Astrocyte of the spinal cord (primary cell): ENCODE measurements at regions not wholly inside any gene's neighbourhood (a gene's known extent, or its start where the extent isn't known, plus 50 kb on each side); places are given as distances from the start of the nearest gene placed in this dataset.

Source experiments
- DNase-seq: peaks from one replicate; pipeline ENCODE4 v3.0.0; 2011; ENCODE audit warnings: low read depth, low spot score
- H3K4me3 ChIP-seq: 2 replicates; pipeline ENCODE4 v1.5.1; 2011; ENCODE audit warnings: low read depth, mild to moderate bottlenecking, low read length, moderate library complexity
- in situ Hi-C: cut with HindIII; loops from 2 replicates; pipeline ENCODE4 v1.10.0; 2017; ENCODE audit warnings: low sequenced_read_pairs
- TF ChIP-seq, protein P1 (sequence below): IDR thresholded peaks from 2 replicates; pipeline ENCODE4 v1.5.1; 2012; ENCODE audit warnings: low read depth, mild to moderate bottlenecking, low read length, inconsistent platforms

DNA sequence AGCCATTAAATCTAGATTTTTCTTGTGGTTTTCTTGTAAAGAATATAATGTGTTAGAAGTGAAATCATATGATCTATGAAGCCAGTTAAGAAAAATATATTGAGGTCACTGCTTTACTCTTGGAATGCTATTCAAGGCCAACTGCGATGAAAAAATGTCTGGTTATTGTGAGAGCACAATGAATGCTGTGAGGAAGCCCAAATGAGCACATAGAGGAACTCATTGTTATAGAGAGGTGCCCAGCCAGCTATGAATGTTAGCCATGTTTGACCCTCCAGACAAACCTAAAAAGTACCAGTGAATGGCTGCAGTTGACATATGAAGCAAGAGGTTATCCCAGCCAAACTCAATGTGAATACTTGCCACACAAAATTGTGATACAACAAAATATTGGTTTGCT, 359.8 kb upstream of the FAM174A start:
- TF ChIP-seq, protein P1, sequence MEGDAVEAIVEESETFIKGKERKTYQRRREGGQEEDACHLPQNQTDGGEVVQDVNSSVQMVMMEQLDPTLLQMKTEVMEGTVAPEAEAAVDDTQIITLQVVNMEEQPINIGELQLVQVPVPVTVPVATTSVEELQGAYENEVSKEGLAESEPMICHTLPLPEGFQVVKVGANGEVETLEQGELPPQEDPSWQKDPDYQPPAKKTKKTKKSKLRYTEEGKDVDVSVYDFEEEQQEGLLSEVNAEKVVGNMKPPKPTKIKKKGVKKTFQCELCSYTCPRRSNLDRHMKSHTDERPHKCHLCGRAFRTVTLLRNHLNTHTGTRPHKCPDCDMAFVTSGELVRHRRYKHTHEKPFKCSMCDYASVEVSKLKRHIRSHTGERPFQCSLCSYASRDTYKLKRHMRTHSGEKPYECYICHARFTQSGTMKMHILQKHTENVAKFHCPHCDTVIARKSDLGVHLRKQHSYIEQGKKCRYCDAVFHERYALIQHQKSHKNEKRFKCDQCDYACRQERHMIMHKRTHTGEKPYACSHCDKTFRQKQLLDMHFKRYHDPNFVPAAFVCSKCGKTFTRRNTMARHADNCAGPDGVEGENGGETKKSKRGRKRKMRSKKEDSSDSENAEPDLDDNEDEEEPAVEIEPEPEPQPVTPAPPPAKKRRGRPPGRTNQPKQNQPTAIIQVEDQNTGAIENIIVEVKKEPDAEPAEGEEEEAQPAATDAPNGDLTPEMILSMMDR = no peak
- no peak for DNase-seq
- in situ Hi-C loops = no loop called here
- H3K4me3 ChIP-seq = no peak overlapping the region

DNA sequence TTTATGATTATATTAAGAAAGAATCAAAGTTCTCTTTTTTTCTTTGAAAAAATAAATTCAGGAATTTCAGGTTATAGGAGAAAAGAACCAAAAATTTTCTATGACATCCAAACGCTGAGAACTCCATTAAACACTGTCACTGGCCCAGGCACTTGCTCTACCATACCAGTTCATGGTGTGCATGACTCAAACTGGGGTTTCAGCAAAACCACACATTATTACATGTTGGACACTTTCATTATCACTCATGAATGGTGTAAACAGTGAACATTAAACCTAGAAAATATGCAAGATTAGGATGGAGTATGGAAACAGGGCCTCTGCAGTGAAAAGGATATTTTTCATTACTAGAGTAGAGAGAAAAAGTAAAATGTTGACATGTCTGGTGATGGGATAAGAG, 369.9 kb upstream of the FAM174A start:
- in situ Hi-C loops = no loop called here
- TF ChIP-seq, protein P1 = no peak
- no peak overlapping the region for H3K4me3 ChIP-seq
- DNase-seq = no peak

DNA sequence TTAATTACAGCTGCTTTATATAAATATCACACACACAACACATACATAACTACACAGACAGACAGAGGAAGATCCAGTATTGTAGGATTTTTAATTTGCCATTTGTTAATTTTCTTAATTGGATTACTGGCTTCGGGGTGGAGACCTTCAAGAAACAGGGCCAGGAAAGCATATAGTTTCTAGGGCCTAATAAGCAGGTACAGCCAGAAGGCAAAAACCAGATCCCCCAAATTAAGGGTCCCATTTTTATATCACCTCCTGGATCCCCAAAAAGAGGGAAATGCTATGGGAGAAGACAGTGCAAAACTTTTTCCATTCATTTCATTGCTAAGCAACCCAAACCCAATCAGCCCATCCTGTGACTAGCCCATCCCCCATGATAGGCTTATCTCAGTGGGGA, 373.3 kb upstream of the FAM174A start:
- H3K4me3 ChIP-seq = no peak overlapping the region
- in situ Hi-C loops = no loop called here
- TF ChIP-seq, protein P1 = no peak
- DNase-seq = no peak

- TF ChIP-seq, protein P1 = no peak
- H3K4me3 ChIP-seq = no peak overlapping the region
- no peak for DNase-seq
- in situ Hi-C loops = no loop called here
Observed at GRCh38 chr5:100157066-100157465, 378.1 kb upstream of the FAM174A start.

DNA sequence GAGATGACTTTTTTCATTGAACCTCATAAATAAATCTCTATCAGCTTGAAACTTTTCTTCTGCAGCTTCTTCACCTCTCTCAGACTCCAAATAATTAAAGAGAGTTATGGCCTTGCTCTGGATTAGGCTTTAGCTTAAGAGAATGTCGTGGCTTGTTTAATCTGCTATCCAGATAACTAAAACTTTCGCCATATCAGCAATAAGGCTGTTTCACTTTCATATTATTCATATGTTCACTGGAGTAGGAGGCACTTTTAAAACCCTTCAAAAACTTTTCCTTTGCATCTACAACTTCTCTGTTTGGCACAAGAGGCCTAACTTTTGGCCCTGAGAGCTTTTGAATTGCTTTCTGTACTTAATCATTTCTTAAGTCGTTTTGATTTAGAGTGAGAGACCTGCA, 386.9 kb upstream of the FAM174A start:
- TF ChIP-seq, protein P1 = no peak
- in situ Hi-C loops = no loop called here
- no peak for DNase-seq
- no peak overlapping the region for H3K4me3 ChIP-seq

DNA sequence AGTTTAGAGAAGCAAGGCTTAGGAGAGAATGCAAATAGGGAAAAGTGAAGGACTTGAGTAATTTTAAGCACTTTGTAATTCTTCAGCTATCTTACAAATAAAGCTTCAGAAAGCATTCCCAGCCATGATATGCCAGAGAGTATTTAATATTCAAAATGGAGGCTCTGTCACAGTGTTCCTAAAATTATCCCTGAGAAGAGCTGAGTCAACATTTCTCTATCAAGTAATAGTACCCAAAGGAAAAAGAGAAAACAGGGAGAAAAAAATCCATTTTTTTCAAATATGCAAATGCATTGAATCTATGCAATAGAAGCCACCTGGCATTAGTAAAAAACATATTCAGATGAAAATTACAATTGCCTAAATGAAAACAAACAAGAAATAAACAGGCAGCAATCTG, 392.6 kb upstream of the FAM174A start:
- no peak for DNase-seq
- in situ Hi-C loops = no loop called here
- no peak overlapping the region for H3K4me3 ChIP-seq
- TF ChIP-seq, protein P1 = no peak

DNA sequence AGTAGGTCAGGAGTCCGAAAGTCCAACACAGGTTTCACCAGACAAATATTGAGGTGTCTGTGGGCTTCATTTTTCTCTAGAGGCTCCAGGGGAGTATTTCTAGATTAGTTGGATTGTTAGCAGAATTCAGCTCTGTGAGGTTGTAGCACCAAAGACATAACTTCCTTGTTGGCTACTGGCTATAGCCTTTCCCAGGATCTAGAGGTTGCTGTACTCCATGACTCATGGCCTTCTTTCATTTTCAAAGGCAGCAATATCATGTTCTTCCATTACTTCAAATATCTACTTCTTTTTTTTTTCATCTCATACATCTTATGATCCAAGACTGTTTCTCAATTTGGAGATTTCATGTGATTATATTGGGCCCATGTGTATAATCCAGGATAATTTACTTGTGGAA, 404.0 kb upstream of the FAM174A start:
- in situ Hi-C loops = no loop called here
- H3K4me3 ChIP-seq = no peak overlapping the region
- TF ChIP-seq, protein P1 = no peak
- DNase-seq = peak; percentile 30
